ENCODE measurements at regions not wholly inside any gene's neighbourhood (a gene's known extent, or its start where the extent isn't known, plus 50 kb on each side); places are given as distances from the start of the nearest gene placed in this dataset.

DNA sequence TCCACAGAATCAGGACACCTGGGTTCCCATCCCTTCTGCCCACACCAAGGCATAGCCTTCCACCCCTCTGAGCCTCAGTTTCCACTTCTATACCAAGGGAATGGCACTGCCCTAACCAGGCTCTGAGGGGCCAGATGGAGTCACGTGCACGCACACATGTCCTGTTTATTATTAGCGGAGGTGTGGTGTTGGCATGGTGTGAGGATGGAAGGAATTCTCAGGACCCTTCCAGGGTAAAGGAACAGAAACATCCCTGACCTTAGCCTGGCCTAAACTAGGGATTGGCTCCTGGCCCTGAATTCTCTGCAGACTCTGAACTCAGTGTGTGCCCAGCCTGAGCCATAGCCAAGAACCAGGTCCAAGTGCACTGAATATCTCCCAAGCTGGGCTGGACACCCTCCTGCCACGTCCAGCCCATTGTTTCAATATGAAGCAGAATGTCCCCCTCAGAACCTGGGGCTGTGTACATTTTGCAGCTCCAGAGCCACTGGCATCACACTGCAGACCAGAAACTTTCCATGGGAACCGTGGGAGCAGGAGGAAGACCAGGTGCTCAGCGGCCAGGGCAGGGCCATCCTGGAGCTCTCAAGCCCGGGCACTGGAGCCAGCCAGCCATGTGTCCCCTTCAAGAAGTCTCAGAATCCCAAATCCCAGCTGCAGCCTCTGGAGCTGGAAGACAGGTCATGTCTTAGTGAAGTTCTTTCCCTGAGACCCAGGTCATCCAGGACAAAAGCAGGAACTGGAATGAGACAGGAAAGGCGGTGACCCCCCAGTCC lies 208.4 kb downstream of the ANKRD60 start:
- TF ChIP-seq POLR2AphosphoS5 (IDR thresholded peaks at IDR 0.05; ENCODE audit: low read depth) = no peak
- no peak for TF ChIP-seq NANOG (IDR thresholded peaks at IDR 0.05; ENCODE audit: borderline replicate concordance)
- TF ChIP-seq JUNB (IDR thresholded peaks at IDR 0.05; ENCODE audit: unreplicated experiment) = no peak
- TF ChIP-seq ETS1 (IDR thresholded peaks at IDR 0.05) = no peak
- TF ChIP-seq REST (IDR thresholded peaks at IDR 0.05; ENCODE audit: unreplicated experiment) = no peak
- TF ChIP-seq EZH2 (IDR thresholded peaks at IDR 0.05; ENCODE audit: low read depth, unreplicated experiment) = no peak
- TF ChIP-seq STAT1 (IDR thresholded peaks at IDR 0.05; ENCODE audit: unreplicated experiment) = no peak
- TF ChIP-seq, protein P1, sequence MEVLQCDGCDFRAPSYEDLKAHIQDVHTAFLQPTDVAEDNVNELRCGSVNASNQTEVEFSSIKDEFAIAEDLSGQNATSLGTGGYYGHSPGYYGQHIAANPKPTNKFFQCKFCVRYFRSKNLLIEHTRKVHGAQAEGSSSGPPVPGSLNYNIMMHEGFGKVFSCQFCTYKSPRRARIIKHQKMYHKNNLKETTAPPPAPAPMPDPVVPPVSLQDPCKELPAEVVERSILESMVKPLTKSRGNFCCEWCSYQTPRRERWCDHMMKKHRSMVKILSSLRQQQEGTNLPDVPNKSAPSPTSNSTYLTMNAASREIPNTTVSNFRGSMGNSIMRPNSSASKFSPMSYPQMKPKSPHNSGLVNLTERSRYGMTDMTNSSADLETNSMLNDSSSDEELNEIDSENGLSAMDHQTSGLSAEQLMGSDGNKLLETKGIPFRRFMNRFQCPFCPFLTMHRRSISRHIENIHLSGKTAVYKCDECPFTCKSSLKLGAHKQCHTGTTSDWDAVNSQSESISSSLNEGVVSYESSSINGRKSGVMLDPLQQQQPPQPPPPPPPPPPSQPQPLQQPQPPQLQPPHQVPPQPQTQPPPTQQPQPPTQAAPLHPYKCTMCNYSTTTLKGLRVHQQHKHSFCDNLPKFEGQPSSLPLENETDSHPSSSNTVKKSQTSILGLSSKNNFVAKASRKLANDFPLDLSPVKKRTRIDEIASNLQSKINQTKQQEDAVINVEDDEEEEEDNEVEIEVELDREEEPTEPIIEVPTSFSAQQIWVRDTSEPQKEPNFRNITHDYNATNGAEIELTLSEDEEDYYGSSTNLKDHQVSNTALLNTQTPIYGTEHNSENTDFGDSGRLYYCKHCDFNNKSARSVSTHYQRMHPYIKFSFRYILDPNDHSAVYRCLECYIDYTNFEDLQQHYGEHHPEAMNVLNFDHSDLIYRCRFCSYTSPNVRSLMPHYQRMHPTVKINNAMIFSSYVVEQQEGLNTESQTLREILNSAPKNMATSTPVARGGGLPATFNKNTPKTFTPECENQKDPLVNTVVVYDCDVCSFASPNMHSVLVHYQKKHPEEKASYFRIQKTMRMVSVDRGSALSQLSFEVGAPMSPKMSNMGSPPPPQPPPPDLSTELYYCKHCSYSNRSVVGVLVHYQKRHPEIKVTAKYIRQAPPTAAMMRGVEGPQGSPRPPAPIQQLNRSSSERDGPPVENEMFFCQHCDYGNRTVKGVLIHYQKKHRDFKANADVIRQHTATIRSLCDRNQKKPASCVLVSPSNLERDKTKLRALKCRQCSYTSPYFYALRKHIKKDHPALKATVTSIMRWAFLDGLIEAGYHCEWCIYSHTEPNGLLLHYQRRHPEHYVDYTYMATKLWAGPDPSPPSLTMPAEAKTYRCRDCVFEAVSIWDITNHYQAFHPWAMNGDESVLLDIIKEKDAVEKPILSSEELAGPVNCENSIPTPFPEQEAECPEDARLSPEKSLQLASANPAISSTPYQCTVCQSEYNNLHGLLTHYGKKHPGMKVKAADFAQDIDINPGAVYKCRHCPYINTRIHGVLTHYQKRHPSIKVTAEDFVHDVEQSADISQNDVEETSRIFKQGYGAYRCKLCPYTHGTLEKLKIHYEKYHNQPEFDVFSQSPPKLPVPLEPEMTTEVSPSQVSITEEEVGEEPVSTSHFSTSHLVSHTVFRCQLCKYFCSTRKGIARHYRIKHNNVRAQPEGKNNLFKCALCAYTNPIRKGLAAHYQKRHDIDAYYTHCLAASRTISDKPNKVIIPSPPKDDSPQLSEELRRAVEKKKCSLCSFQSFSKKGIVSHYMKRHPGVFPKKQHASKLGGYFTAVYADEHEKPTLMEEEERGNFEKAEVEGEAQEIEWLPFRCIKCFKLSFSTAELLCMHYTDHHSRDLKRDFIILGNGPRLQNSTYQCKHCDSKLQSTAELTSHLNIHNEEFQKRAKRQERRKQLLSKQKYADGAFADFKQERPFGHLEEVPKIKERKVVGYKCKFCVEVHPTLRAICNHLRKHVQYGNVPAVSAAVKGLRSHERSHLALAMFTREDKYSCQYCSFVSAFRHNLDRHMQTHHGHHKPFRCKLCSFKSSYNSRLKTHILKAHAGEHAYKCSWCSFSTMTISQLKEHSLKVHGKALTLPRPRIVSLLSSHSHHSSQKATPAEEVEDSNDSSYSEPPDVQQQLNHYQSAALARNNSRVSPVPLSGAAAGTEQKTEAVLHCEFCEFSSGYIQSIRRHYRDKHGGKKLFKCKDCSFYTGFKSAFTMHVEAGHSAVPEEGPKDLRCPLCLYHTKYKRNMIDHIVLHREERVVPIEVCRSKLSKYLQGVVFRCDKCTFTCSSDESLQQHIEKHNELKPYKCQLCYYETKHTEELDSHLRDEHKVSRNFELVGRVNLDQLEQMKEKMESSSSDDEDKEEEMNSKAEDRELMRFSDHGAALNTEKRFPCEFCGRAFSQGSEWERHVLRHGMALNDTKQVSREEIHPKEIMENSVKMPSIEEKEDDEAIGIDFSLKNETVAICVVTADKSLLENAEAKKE (CRISPR knock-in tag; IDR thresholded peaks at IDR 0.05) = no peak
- TF ChIP-seq CTCF (conservative IDR thresholded peaks at IDR 0.05; ENCODE audit: low read depth in 2 of 2) = no peak
- TF ChIP-seq CREB1 (CRISPR knock-in tag; IDR thresholded peaks at IDR 0.05; ENCODE audit: low read depth) = no peak
- no peak for TF ChIP-seq ZNF331 (CRISPR knock-in tag; IDR thresholded peaks at IDR 0.05; ENCODE audit: low read depth)
- TF ChIP-seq EZH2phosphoT487 (IDR thresholded peaks at IDR 0.05; ENCODE audit: unreplicated experiment) = no peak
- TF ChIP-seq ZNF114 (CRISPR knock-in tag; IDR thresholded peaks at IDR 0.05) = no peak
- Histone ChIP-seq H3K27me3 (ENCODE audit: insufficient read depth) (no peaks in the 10 kb centered on the region), H2AFZ (no peak overlapping the region), H3K4me2 (no peak overlapping the region), H4K20me1 (replicated peaks; ENCODE audit: insufficient read depth) (no peaks in the 10 kb centered on the region), H3K4me1 (ENCODE audit: insufficient read depth) (no peaks in the 10 kb centered on the region), H3K79me2 (replicated peaks; ENCODE audit: insufficient read depth) (no peaks in the 10 kb centered on the region), H3F3A (replicated peaks; ENCODE audit: low read depth) (no peaks in the 10 kb centered on the region), H3K9me2 (ENCODE audit: insufficient read depth) (no peaks in the 10 kb centered on the region), H3K27ac (ENCODE audit: low read depth) (no peak overlapping the region), H3K4me3 (no peak overlapping the region), H3K36me3 (ENCODE audit: insufficient read depth) (no peaks in the 10 kb centered on the region)
- no peak overlapping the region for H3K27ac Mint-ChIP-seq
- no peaks in the 10 kb centered on the region for H3K4me1 Mint-ChIP-seq
- no peak for DNase-seq (ENCODE audit: low spot score)
- peaks cover 4% of the 10 kb centered on the region; the same call in 2 of the 3 replicates for H3K9me3 Mint-ChIP-seq
- H3K27me3 Mint-ChIP-seq (ENCODE audit: insufficient read depth, low read depth, poor library complexity) = peaks cover 8% of the 10 kb centered on the region
- no peak overlapping the region for H3K4me3 Mint-ChIP-seq
- no peak for ATAC-seq
- no peaks in the 10 kb centered on the region for H3K36me3 Mint-ChIP-seq (ENCODE audit: low read depth)
